ENCODE measurements at regions not wholly inside any gene's neighbourhood (a gene's known extent, or its start where the extent isn't known, plus 50 kb on each side); places are given as distances from the start of the nearest gene placed in this dataset.

DNA sequence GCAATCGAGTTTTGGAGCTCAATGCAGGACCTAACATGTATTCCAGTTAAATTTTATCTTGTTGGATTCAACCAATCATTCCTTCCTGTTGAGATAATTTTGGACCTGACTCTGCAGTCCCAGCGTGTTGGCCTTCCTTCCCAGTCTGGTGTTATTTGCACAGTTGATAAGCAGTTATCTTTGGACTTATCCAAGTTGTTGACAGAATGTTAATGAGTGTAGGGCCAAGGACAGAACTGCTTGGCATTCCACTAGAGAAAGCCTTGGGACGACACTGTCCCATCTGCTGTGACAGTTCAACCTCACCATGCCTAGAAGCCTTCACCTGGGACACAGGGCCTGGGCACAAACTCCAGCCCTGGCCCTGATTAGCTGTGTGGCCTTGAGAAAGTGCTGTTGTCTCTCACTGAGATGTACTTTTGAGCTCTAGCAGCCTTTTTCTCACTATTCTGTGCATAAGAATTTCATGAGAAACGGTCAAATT lies 104.1 kb upstream of the SLC25A33 start:
- TF ChIP-seq CTCF (conservative IDR thresholded peaks at IDR 0.05 in 1 of 2, IDR thresholded peaks at IDR 0.05 in 1 of 2; ENCODE audit: extremely low read depth in 1 of 2, insufficient read depth in 1 of 2, low read depth in 1 of 2, low read length in 2 of 2) = no peak
- TF ChIP-seq EZH2 (IDR thresholded peaks at IDR 0.05; ENCODE audit: borderline replicate concordance, low read length) = no peak

Data from mammary epithelial cell (primary cell).